ENCODE measurements at regions not wholly inside any gene's neighbourhood (a gene's known extent, or its start where the extent isn't known, plus 50 kb on each side); places are given as distances from the start of the nearest gene placed in this dataset.

DNA sequence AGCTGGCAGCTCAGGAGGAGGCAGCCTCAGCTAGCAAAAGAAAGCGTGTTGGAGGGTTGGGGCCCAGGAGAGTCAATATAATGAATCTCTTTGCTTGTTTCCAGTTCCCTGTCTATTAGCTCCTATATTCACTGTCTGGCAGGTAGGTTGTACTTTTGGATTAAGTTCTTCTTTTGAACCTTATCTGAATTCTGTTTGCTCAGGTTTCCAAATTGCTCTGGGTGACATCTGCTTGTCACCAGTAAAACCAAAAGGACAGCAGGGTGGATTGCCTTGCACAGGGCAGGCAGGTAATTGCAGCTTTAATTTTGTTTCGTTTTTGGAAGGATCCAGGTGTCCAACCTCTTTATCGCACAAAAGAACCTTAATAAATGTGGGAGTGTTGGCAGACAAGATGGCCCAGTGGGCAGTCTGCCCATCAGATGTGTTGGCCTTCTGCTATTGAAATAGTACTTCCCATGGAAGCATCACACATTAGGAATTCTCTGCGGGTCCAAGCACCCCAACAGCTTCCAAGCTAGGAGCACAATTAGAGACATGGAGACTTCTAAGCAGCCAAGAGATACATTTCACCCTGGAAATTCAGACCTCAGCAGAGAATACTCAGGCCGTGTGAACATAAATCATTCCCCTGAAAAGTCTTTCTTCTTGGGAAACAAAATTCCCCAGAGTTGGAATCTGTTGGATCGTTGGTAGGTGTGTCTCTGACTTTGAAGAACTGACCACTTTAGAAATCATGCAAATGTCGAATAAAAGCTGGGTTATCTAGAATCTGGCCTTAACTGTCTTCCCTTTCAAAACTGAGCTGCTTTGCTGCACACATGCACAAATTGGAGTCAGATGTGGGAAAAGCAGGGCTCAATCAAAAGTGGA is 286.9 kb upstream of the BMP2 start:
- Histone ChIP-seq H3K9me3 (ENCODE audit: low read length) (no peaks in the 10 kb centered on the region), H3K9me2 (ENCODE audit: insufficient read depth, low read length) (no peaks in the 10 kb centered on the region), H3K9ac (ENCODE audit: low read length) (no peak overlapping the region), H3K27ac (ENCODE audit: low read length) (no peak overlapping the region), H2AFZ (ENCODE audit: low read depth, low read length) (no peak overlapping the region), H3K4me2 (ENCODE audit: low read length) (no peak overlapping the region), H3F3A (ENCODE audit: insufficient read depth, low read length, poor library complexity, severe bottlenecking) (no peaks in the 10 kb centered on the region), H3K27me3 (ENCODE audit: insufficient read depth, low read depth, low read length) (no peaks in the 10 kb centered on the region), H3K79me2 (replicated peaks; ENCODE audit: insufficient read depth, low read length) (no peaks in the 10 kb centered on the region), H3K4me3 (ENCODE audit: low read length) (no peak overlapping the region), H4K20me1 (ENCODE audit: insufficient read depth) (no peaks in the 10 kb centered on the region), H3K36me3 (ENCODE audit: insufficient read depth, low read length) (no peaks in the 10 kb centered on the region)
- TF ChIP-seq SMC3 (conservative IDR thresholded peaks at IDR 0.05; ENCODE audit: poor library complexity) (no peak), RAD21 (conservative IDR thresholded peaks at IDR 0.05) (no peak), MXI1 (conservative IDR thresholded peaks at IDR 0.05; ENCODE audit: poor library complexity, severe bottlenecking) (no peak), TAF1 (IDR thresholded peaks at IDR 0.05; ENCODE audit: low read depth) (no peak), EP300 (conservative IDR thresholded peaks at IDR 0.05; ENCODE audit: poor library complexity, severe bottlenecking) (no peak), EZH2 (IDR thresholded peaks at IDR 0.05; ENCODE audit: borderline replicate concordance, insufficient read depth, low read length, poor library complexity, severe bottlenecking) (no peak), POLR2AphosphoS5 (IDR thresholded peaks at IDR 0.05) (no peak)
- TF ChIP-seq, protein P1, sequence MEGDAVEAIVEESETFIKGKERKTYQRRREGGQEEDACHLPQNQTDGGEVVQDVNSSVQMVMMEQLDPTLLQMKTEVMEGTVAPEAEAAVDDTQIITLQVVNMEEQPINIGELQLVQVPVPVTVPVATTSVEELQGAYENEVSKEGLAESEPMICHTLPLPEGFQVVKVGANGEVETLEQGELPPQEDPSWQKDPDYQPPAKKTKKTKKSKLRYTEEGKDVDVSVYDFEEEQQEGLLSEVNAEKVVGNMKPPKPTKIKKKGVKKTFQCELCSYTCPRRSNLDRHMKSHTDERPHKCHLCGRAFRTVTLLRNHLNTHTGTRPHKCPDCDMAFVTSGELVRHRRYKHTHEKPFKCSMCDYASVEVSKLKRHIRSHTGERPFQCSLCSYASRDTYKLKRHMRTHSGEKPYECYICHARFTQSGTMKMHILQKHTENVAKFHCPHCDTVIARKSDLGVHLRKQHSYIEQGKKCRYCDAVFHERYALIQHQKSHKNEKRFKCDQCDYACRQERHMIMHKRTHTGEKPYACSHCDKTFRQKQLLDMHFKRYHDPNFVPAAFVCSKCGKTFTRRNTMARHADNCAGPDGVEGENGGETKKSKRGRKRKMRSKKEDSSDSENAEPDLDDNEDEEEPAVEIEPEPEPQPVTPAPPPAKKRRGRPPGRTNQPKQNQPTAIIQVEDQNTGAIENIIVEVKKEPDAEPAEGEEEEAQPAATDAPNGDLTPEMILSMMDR (IDR thresholded peaks at IDR 0.05; ENCODE audit: poor library complexity, severe bottlenecking): no peak
- TF ChIP-seq, protein P2, sequence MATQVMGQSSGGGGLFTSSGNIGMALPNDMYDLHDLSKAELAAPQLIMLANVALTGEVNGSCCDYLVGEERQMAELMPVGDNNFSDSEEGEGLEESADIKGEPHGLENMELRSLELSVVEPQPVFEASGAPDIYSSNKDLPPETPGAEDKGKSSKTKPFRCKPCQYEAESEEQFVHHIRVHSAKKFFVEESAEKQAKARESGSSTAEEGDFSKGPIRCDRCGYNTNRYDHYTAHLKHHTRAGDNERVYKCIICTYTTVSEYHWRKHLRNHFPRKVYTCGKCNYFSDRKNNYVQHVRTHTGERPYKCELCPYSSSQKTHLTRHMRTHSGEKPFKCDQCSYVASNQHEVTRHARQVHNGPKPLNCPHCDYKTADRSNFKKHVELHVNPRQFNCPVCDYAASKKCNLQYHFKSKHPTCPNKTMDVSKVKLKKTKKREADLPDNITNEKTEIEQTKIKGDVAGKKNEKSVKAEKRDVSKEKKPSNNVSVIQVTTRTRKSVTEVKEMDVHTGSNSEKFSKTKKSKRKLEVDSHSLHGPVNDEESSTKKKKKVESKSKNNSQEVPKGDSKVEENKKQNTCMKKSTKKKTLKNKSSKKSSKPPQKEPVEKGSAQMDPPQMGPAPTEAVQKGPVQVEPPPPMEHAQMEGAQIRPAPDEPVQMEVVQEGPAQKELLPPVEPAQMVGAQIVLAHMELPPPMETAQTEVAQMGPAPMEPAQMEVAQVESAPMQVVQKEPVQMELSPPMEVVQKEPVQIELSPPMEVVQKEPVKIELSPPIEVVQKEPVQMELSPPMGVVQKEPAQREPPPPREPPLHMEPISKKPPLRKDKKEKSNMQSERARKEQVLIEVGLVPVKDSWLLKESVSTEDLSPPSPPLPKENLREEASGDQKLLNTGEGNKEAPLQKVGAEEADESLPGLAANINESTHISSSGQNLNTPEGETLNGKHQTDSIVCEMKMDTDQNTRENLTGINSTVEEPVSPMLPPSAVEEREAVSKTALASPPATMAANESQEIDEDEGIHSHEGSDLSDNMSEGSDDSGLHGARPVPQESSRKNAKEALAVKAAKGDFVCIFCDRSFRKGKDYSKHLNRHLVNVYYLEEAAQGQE (IDR thresholded peaks at IDR 0.05; ENCODE audit: borderline replicate concordance): no peak

DNA sequence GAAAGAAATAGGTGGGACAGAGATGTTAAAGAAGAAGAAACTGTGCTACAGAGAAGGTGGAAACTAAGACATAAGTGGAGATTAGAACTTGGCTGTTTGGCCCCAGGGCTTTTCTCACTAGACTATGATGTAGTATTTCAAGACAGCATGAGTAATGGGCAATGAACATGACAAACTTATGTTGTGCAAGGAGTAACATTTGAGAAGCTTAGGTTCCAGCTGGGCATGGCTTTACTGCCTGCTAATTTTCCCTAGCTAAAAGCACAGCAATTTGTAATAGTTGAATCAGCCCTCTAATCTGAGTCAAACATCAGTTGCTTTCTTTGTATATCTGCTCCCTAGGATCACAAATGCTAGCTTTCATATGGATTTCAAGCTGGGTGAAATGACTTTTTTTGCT is 294.3 kb upstream of the BMP2 start:
- Histone ChIP-seq H3K4me3 (ENCODE audit: low read length) (no peak overlapping the region), H3K79me2 (replicated peaks; ENCODE audit: insufficient read depth, low read length) (no peaks in the 10 kb centered on the region), H3F3A (ENCODE audit: insufficient read depth, low read length, poor library complexity, severe bottlenecking) (no peaks in the 10 kb centered on the region), H3K4me2 (ENCODE audit: low read length) (no peak overlapping the region), H3K9me3 (ENCODE audit: low read length) (no peaks in the 10 kb centered on the region), H3K36me3 (ENCODE audit: insufficient read depth, low read length) (no peaks in the 10 kb centered on the region), H3K27ac (ENCODE audit: low read length) (no peak overlapping the region), H3K27me3 (ENCODE audit: insufficient read depth, low read depth, low read length) (no peaks in the 10 kb centered on the region), H3K9ac (ENCODE audit: low read length) (no peak overlapping the region), H4K20me1 (ENCODE audit: insufficient read depth) (no peaks in the 10 kb centered on the region), H2AFZ (ENCODE audit: low read depth, low read length) (no peak overlapping the region), H3K9me2 (ENCODE audit: insufficient read depth, low read length) (no peaks in the 10 kb centered on the region)
- TF ChIP-seq, protein P2 (IDR thresholded peaks at IDR 0.05; ENCODE audit: borderline replicate concordance): no peak
- TF ChIP-seq EZH2 (IDR thresholded peaks at IDR 0.05; ENCODE audit: borderline replicate concordance, insufficient read depth, low read length, poor library complexity, severe bottlenecking) (no peak), TAF1 (IDR thresholded peaks at IDR 0.05; ENCODE audit: low read depth) (no peak), POLR2AphosphoS5 (IDR thresholded peaks at IDR 0.05) (peak; percentile 57), RAD21 (conservative IDR thresholded peaks at IDR 0.05) (no peak), EP300 (conservative IDR thresholded peaks at IDR 0.05; ENCODE audit: poor library complexity, severe bottlenecking) (peak; percentile 64), SMC3 (conservative IDR thresholded peaks at IDR 0.05; ENCODE audit: poor library complexity) (no peak), MXI1 (conservative IDR thresholded peaks at IDR 0.05; ENCODE audit: poor library complexity, severe bottlenecking) (no peak)
- TF ChIP-seq, protein P1 (IDR thresholded peaks at IDR 0.05; ENCODE audit: poor library complexity, severe bottlenecking): no peak
